Astrocyte of the cerebellum (primary cell): ENCODE measurements at regions not wholly inside any gene's neighbourhood (a gene's known extent, or its start where the extent isn't known, plus 50 kb on each side); places are given as distances from the start of the nearest gene placed in this dataset.

Experiments
- DNase-seq: peaks from one replicate; pipeline ENCODE4 v3.0.0-alpha.2; 2011; ENCODE audit warnings: low read depth
- H3K4me3 ChIP-seq: 2 replicates; pipeline ENCODE4 v1.5.1; 2011; ENCODE audit warnings: mild to moderate bottlenecking, low read depth, low read length, moderate library complexity
- CTCF ChIP-seq: IDR thresholded peaks from 2 replicates; pipeline ENCODE4 v1.5.1; 2012; ENCODE audit warnings: low read length, low read depth, moderate library complexity, mild to moderate bottlenecking; ENCODE audit errors: missing control alignments
- in situ Hi-C: cut with HindIII; loops from 2 replicates; pipeline ENCODE4 v1.10.0; 2017; ENCODE audit warnings: low sequenced_read_pairs

- in situ Hi-C loops, result no loop called here
Measured at GRCh38 chr13:83825676-83826075, 56.6 kb downstream of the SLITRK1 start.

GRCh38 chr13:83824560-83824959, 57.7 kb downstream of the SLITRK1 start:
- DNase-seq, result no peak
- no peak for TF ChIP-seq CTCF
- in situ Hi-C loops, result no loop called here
- H3K4me3 ChIP-seq, result no peak overlapping the region

More at GRCh38 chr13:83825676-83826075, 56.6 kb downstream of the SLITRK1 start:
- DNase-seq, result peak; percentile 29
- no peak overlapping the region for H3K4me3 ChIP-seq
- no peak for TF ChIP-seq CTCF

GRCh38 chr13:83824120-83824519, 58.2 kb downstream of the SLITRK1 start:
- DNase-seq, result no peak
- in situ Hi-C loops, result no loop called here
- H3K4me3 ChIP-seq, result no peak overlapping the region
- TF ChIP-seq CTCF, result no peak

GRCh38 chr13:83819611-83820010, 62.7 kb downstream of the SLITRK1 start:
- H3K4me3 ChIP-seq, result no peak overlapping the region
- in situ Hi-C loops, result no loop called here
- DNase-seq, result peak; percentile 12
- no peak for TF ChIP-seq CTCF

GRCh38 chr13:83819156-83819555, 63.1 kb downstream of the SLITRK1 start:
- no peak overlapping the region for H3K4me3 ChIP-seq
- peak; percentile 1 for DNase-seq
- no peak for TF ChIP-seq CTCF
- in situ Hi-C loops, result no loop called here

- no peak for DNase-seq
- in situ Hi-C loops, result no loop called here
- TF ChIP-seq CTCF, result no peak
- H3K4me3 ChIP-seq, result no peak overlapping the region
Measured at GRCh38 chr13:83816081-83816480, 66.2 kb downstream of the SLITRK1 start.

- in situ Hi-C loops, result no loop called here
- no peak for TF ChIP-seq CTCF
- H3K4me3 ChIP-seq, result no peak overlapping the region
- DNase-seq, result no peak
Measured at GRCh38 chr13:83815598-83815997, 66.7 kb downstream of the SLITRK1 start.
